ENCODE measurements at regions not wholly inside any gene's neighbourhood (a gene's known extent, or its start where the extent isn't known, plus 50 kb on each side); places are given as distances from the start of the nearest gene placed in this dataset.

GRCh38 chr2:122367646-122368010 lies 612.2 kb downstream of the TSN start:
- TF ChIP-seq POLR2A (IDR thresholded peaks at IDR 0.05) = no peak
- no peak for TF ChIP-seq POLR2AphosphoS5 (IDR thresholded peaks at IDR 0.05)

Data from gastroesophageal sphincter (tissue), 2 donors.